TTC549 (cell line): ENCODE measurements at regions not wholly inside any gene's neighbourhood (a gene's known extent, or its start where the extent isn't known, plus 50 kb on each side); places are given as distances from the start of the nearest gene placed in this dataset.

Experiments used
- FAIRE-seq: peaks from 2 replicates; lab custom pipeline; 2012; peaks lifted over from hg19 to GRCh38; lab: Jason Lieb, UNC

GRCh38 chr3:102529452-102529851 lies 94.6 kb downstream of the ZPLD1 start:
- no peak for FAIRE-seq

- no peak for FAIRE-seq
Measured at GRCh38 chr3:102530415-102531181, 95.8 kb downstream of the ZPLD1 start.

- no peak for FAIRE-seq
Measured at GRCh38 chr3:102531686-102532085, 96.9 kb downstream of the ZPLD1 start.

- no peak for FAIRE-seq
Measured at GRCh38 chr3:102532901-102533300, 98.1 kb downstream of the ZPLD1 start.

- no peak for FAIRE-seq
Measured at GRCh38 chr3:102533784-102534183, 99.0 kb downstream of the ZPLD1 start.

- FAIRE-seq: no peak
Measured at GRCh38 chr3:102536456-102536855, 101.6 kb downstream of the ZPLD1 start.

- no peak for FAIRE-seq
Measured at GRCh38 chr3:102537123-102537522, 102.3 kb downstream of the ZPLD1 start.

GRCh38 chr3:102544741-102545140 lies 109.9 kb downstream of the ZPLD1 start:
- FAIRE-seq: no peak

GRCh38 chr3:102545276-102545675 lies 110.5 kb downstream of the ZPLD1 start:
- no peak for FAIRE-seq

GRCh38 chr3:102553876-102554275 lies 119.1 kb downstream of the ZPLD1 start:
- FAIRE-seq: no peak

- FAIRE-seq: no peak
Measured at GRCh38 chr3:102570511-102570910, 135.7 kb downstream of the ZPLD1 start.

- no peak for FAIRE-seq
Measured at GRCh38 chr3:102571006-102571405, 136.2 kb downstream of the ZPLD1 start.

GRCh38 chr3:102571720-102572384 lies 137.0 kb downstream of the ZPLD1 start:
- no peak for FAIRE-seq

GRCh38 chr3:102573483-102574028 lies 138.7 kb downstream of the ZPLD1 start:
- FAIRE-seq: no peak

GRCh38 chr3:102574355-102574754 lies 139.5 kb downstream of the ZPLD1 start:
- FAIRE-seq: no peak

- no peak for FAIRE-seq
Measured at GRCh38 chr3:102576651-102577050, 141.8 kb downstream of the ZPLD1 start.

- FAIRE-seq: no peak
Measured at GRCh38 chr3:102577082-102577789, 142.4 kb downstream of the ZPLD1 start.

- FAIRE-seq: no peak
Measured at GRCh38 chr3:102580760-102581159, 145.9 kb downstream of the ZPLD1 start.

GRCh38 chr3:102586485-102586884 lies 151.7 kb downstream of the ZPLD1 start:
- no peak for FAIRE-seq

GRCh38 chr3:102593812-102594602 lies 159.2 kb downstream of the ZPLD1 start:
- FAIRE-seq: peak; percentile 98

- no peak for FAIRE-seq
Measured at GRCh38 chr3:102595057-102595456, 160.2 kb downstream of the ZPLD1 start.
